ENCODE measurements at regions not wholly inside any gene's neighbourhood (a gene's known extent, or its start where the extent isn't known, plus 50 kb on each side); places are given as distances from the start of the nearest gene placed in this dataset.

GRCh38 chr12:131415781-131416180, 295.1 kb upstream of the SFSWAP start:
- TF ChIP-seq, protein P1, sequence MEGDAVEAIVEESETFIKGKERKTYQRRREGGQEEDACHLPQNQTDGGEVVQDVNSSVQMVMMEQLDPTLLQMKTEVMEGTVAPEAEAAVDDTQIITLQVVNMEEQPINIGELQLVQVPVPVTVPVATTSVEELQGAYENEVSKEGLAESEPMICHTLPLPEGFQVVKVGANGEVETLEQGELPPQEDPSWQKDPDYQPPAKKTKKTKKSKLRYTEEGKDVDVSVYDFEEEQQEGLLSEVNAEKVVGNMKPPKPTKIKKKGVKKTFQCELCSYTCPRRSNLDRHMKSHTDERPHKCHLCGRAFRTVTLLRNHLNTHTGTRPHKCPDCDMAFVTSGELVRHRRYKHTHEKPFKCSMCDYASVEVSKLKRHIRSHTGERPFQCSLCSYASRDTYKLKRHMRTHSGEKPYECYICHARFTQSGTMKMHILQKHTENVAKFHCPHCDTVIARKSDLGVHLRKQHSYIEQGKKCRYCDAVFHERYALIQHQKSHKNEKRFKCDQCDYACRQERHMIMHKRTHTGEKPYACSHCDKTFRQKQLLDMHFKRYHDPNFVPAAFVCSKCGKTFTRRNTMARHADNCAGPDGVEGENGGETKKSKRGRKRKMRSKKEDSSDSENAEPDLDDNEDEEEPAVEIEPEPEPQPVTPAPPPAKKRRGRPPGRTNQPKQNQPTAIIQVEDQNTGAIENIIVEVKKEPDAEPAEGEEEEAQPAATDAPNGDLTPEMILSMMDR (conservative IDR thresholded peaks at IDR 0.05; ENCODE audit: low read depth, low read length), result no peak
- TF ChIP-seq MXI1 (IDR thresholded peaks at IDR 0.05; ENCODE audit: borderline replicate concordance, low read depth, low read length) (no peak), POLR2A (IDR thresholded peaks at IDR 0.05; ENCODE audit: low read depth, low read length) (no peak), RFX5 (IDR thresholded peaks at IDR 0.05; ENCODE audit: low read depth, low read length) (no peak), MAZ (IDR thresholded peaks at IDR 0.05; ENCODE audit: borderline replicate concordance, low read depth, low read length) (no peak), CHD1 (IDR thresholded peaks at IDR 0.05; ENCODE audit: low read depth, low read length) (no peak), CEBPB (IDR thresholded peaks at IDR 0.05; ENCODE audit: low read depth, low read length) (no peak), NFE2L2 (IDR thresholded peaks at IDR 0.05; ENCODE audit: low read depth, low read length) (no peak), BHLHE40 (IDR thresholded peaks at IDR 0.05; ENCODE audit: low read depth, low read length) (no peak), RCOR1 (IDR thresholded peaks at IDR 0.05; ENCODE audit: insufficient replicate concordance, low read length) (no peak)

All from IMR-90 (cell line).